WTC11 (cell line): ENCODE measurements at regions not wholly inside any gene's neighbourhood (a gene's known extent, or its start where the extent isn't known, plus 50 kb on each side); places are given as distances from the start of the nearest gene placed in this dataset.

Experiments used
- ATAC-seq: fragments of 200-7000 bp; cut with Tn5 transposase; 2 replicates; pipeline ENCODE4 v1.10.0; 2021; ENCODE audit warnings: mild to moderate bottlenecking, moderate library complexity
- CTCF ChIA-PET: fragments of 300-600 bp; sonication (Branson Sonifier 250); formaldehyde crosslinking; loops from one replicate; lab custom pipeline; 2021; ENCODE audit warnings: antibody characterized with exemption; lab: Charles Lee
- POLR2A ChIA-PET: fragments of 350-600 bp; sonication (Branson Sonifier 250); formaldehyde crosslinking; loops from one replicate; lab custom pipeline; 2021; ENCODE audit warnings: antibody characterized with exemption; lab: Charles Lee
- DNase-seq: peaks from one replicate; pipeline ENCODE4 v3.0.0; 2021; ENCODE audit warnings: low spot score
- H3K27ac Mint-ChIP-seq: 2 replicates; pipeline ENCODE4 v1.8.0; 2021; ENCODE audit warnings: mixed read lengths
- H3K27me3 Mint-ChIP-seq: 2 replicates; pipeline ENCODE4 v1.8.0; 2021; ENCODE audit warnings: low read depth, mild to moderate bottlenecking, moderate library complexity, mixed read lengths
- H3K36me3 Mint-ChIP-seq: 2 replicates; pipeline ENCODE4 v1.8.0; 2021; ENCODE audit warnings: mixed read lengths
- H3K4me1 Mint-ChIP-seq: 2 replicates; pipeline ENCODE4 v1.8.0; 2022; ENCODE audit warnings: mixed read lengths
- H3K4me3 Mint-ChIP-seq: 2 replicates; pipeline ENCODE4 v1.8.0; 2021; ENCODE audit warnings: mild to moderate bottlenecking, moderate library complexity, mixed read lengths
- H3K9me3 Mint-ChIP-seq: 2 replicates; pipeline ENCODE4 v1.8.0; 2021; ENCODE audit warnings: mixed read lengths
- AFF4 ChIP-seq: sonication (generic); formaldehyde crosslinking; IDR thresholded peaks from 2 replicates; pipeline ENCODE4 v1.8.1; 2023; ENCODE audit warnings: mild to moderate bottlenecking, missing genetic modification reagents, borderline replicate concordance
- ARID4B ChIP-seq: sonication (generic); formaldehyde crosslinking; IDR thresholded peaks from 2 replicates; pipeline ENCODE4 v1.8.0; 2023; ENCODE audit warnings: missing genetic modification reagents, mild to moderate bottlenecking, borderline replicate concordance
- ATF3 ChIP-seq: sonication (generic); formaldehyde crosslinking; conservative IDR thresholded peaks from 2 replicates; pipeline ENCODE4 v1.8.1; 2022; ENCODE audit warnings: mild to moderate bottlenecking, missing genetic modification reagents
- CBFB ChIP-seq: sonication (generic); formaldehyde crosslinking; IDR thresholded peaks from 2 replicates; pipeline ENCODE4 v1.8.1; 2022; ENCODE audit warnings: mild to moderate bottlenecking, low read depth, missing genetic modification reagents
- E2F4 ChIP-seq: sonication (generic); formaldehyde crosslinking; IDR thresholded peaks from 2 replicates; pipeline ENCODE4 v1.8.1; 2022; ENCODE audit warnings: low read depth, mild to moderate bottlenecking, moderate library complexity, missing genetic modification reagents, borderline replicate concordance
- EMX1 ChIP-seq: fragments of 250-450 bp; sonication (Bioruptor Pico); IDR thresholded peaks from 2 replicates; pipeline ENCODE4 v1.8.0; 2021; ENCODE audit warnings: mild to moderate bottlenecking
- HMGA2 ChIP-seq: fragments of 250-450 bp; sonication (Bioruptor Pico); IDR thresholded peaks from 2 replicates; pipeline ENCODE4 v1.4.0; 2021; ENCODE audit warnings: mild to moderate bottlenecking, moderate library complexity
- IRF2 ChIP-seq: sonication (generic); formaldehyde crosslinking; IDR thresholded peaks from 2 replicates; pipeline ENCODE4 v1.8.0; 2022; ENCODE audit warnings: low read depth, missing genetic modification reagents, borderline replicate concordance
- JAZF1 ChIP-seq: fragments of 250-450 bp; sonication (Bioruptor Pico); IDR thresholded peaks from 2 replicates; pipeline ENCODE4 v1.9.0; 2021; ENCODE audit warnings: moderate library complexity, mild to moderate bottlenecking, inconsistent platforms
- MAX ChIP-seq: sonication (generic); formaldehyde crosslinking; IDR thresholded peaks from 2 replicates; pipeline ENCODE4 v1.8.0; 2022; ENCODE audit warnings: mild to moderate bottlenecking, missing genetic modification reagents
- MYBL2 ChIP-seq: sonication (generic); formaldehyde crosslinking; IDR thresholded peaks from 2 replicates; pipeline ENCODE4 v1.8.1; 2023; ENCODE audit warnings: mild to moderate bottlenecking, moderate library complexity, missing genetic modification reagents
- NFATC4 ChIP-seq: fragments of 250-450 bp; sonication (Bioruptor Pico); IDR thresholded peaks from 2 replicates; pipeline ENCODE4 v1.9.0; 2021; ENCODE audit warnings: mild to moderate bottlenecking
- SOX15 ChIP-seq: fragments of 250-450 bp; sonication (Bioruptor Pico); IDR thresholded peaks from 2 replicates; pipeline ENCODE4 v1.9.0; 2021; ENCODE audit warnings: mild to moderate bottlenecking
- TEAD4 ChIP-seq: sonication (generic); formaldehyde crosslinking; IDR thresholded peaks from 2 replicates; pipeline ENCODE4 v1.8.0; 2022; ENCODE audit warnings: mild to moderate bottlenecking, missing genetic modification reagents
- ZBTB43 ChIP-seq: sonication (generic); formaldehyde crosslinking; IDR thresholded peaks from 2 replicates; pipeline ENCODE4 v1.8.1; 2023; ENCODE audit warnings: mild to moderate bottlenecking, missing genetic modification reagents
- ZMAT4 ChIP-seq: fragments of 250-450 bp; sonication (Bioruptor Pico); IDR thresholded peaks from 2 replicates; pipeline ENCODE4 v1.9.0; 2021; ENCODE audit warnings: mild to moderate bottlenecking
- ZNF232 ChIP-seq: sonication (generic); formaldehyde crosslinking; IDR thresholded peaks from 2 replicates; pipeline ENCODE4 v1.8.0; 2022; ENCODE audit warnings: mild to moderate bottlenecking, missing genetic modification reagents
- ZNF423 ChIP-seq: fragments of 250-450 bp; sonication (Bioruptor Pico); IDR thresholded peaks from 2 replicates; pipeline ENCODE4 v2.1.2; 2022; ENCODE audit warnings: mild to moderate bottlenecking, moderate library complexity
- ZNF425 ChIP-seq: fragments of 250-450 bp; sonication (Bioruptor Pico); conservative IDR thresholded peaks from 2 replicates; pipeline ENCODE4 v1.9.0; 2021; ENCODE audit warnings: mild to moderate bottlenecking
- ZNF512 ChIP-seq: sonication (generic); formaldehyde crosslinking; IDR thresholded peaks from 2 replicates; pipeline ENCODE4 v1.8.1; 2022; ENCODE audit warnings: missing genetic modification reagents, borderline replicate concordance
- ZNF671 ChIP-seq: fragments of 250-450 bp; sonication (Bioruptor Pico); IDR thresholded peaks from 2 replicates; pipeline ENCODE4 v1.8.0; 2021; ENCODE audit warnings: mild to moderate bottlenecking

GRCh38 chr6:10223841-10224240 lies 191.0 kb downstream of the TFAP2A start (continued):
- no peak for TF ChIP-seq ZBTB43 (CRISPR knock-in tag)
- TF ChIP-seq ATF3 (CRISPR knock-in tag), result no peak

GRCh38 chr6:10221178-10221577 lies 193.7 kb downstream of the TFAP2A start:
- Mint-ChIP-seq H3K4me1 (no peaks in the 10 kb centered on the region), H3K9me3 (no peaks in the 10 kb centered on the region), H3K4me3 (no peak overlapping the region), H3K27me3 (no peaks in the 10 kb centered on the region), H3K36me3 (no peaks in the 10 kb centered on the region), H3K27ac (no peak overlapping the region)
- ChIA-PET CTCF (no interaction called here), POLR2A (no interaction called here)
- ATAC-seq (no peak), DNase-seq (no peak)
- TF ChIP-seq NFATC4 (CRISPR knock-in tag) (no peak), MAX (CRISPR knock-in tag) (no peak), ZMAT4 (CRISPR knock-in tag) (no peak), SOX15 (CRISPR knock-in tag) (no peak), ZNF671 (CRISPR knock-in tag) (no peak), TEAD4 (no peak), CBFB (CRISPR knock-in tag) (no peak), EMX1 (CRISPR knock-in tag) (no peak), E2F4 (CRISPR knock-in tag) (no peak), AFF4 (CRISPR knock-in tag) (no peak), MYBL2 (CRISPR knock-in tag) (no peak), ZNF512 (CRISPR knock-in tag) (no peak), IRF2 (CRISPR knock-in tag) (no peak), ZNF425 (CRISPR knock-in tag) (no peak), ZNF423 (CRISPR knock-in tag) (no peak), HMGA2 (no peak), ARID4B (CRISPR knock-in tag) (no peak), ZNF232 (CRISPR knock-in tag) (no peak), JAZF1 (no peak)
